ENCODE measurements at regions not wholly inside any gene's neighbourhood (a gene's known extent, or its start where the extent isn't known, plus 50 kb on each side); places are given as distances from the start of the nearest gene placed in this dataset.

- POLR2A ChIA-PET: no interaction called here
- no peak for TF ChIP-seq TARDBP (IDR thresholded peaks at IDR 0.05)
- peak; percentile 92 for TF ChIP-seq ZNF384 (IDR thresholded peaks at IDR 0.05)
- TF ChIP-seq SUZ12 (IDR thresholded peaks at IDR 0.05): no peak
- TF ChIP-seq SP1 (IDR thresholded peaks at IDR 0.05): no peak
- no peak for TF ChIP-seq BHLHE40 (IDR thresholded peaks at IDR 0.05; ENCODE audit: borderline replicate concordance)
- TF ChIP-seq L3MBTL2 (conservative IDR thresholded peaks at IDR 0.05): no peak
- CTCF ChIA-PET: no interaction called here
- no peak for DNase-seq (ENCODE audit: extremely low spot score)
These were observed 192.8 kb upstream of the GAS1 start for GRCh38 chr9:87140142-87140541.

- CTCF ChIA-PET: no interaction called here
- POLR2A ChIA-PET: no interaction called here
- TF ChIP-seq ARNT (IDR thresholded peaks at IDR 0.05): peak; percentile 65
- peak; percentile 96 for TF ChIP-seq PKNOX1 (IDR thresholded peaks at IDR 0.05)
- peak; percentile 11; the same call in 1 of the 2 replicates for TF ChIP-seq LEF1 (IDR thresholded peaks at IDR 0.05; ENCODE audit: borderline replicate concordance)
- peak; percentile 94 for TF ChIP-seq CTBP1 (IDR thresholded peaks at IDR 0.05; ENCODE audit: borderline replicate concordance)
- TF ChIP-seq FOXK2 (IDR thresholded peaks at IDR 0.05): no peak
- TF ChIP-seq SP1 (IDR thresholded peaks at IDR 0.05): no peak
- TF ChIP-seq FOXA1 (IDR thresholded peaks at IDR 0.05): no peak
- TF ChIP-seq BHLHE40 (IDR thresholded peaks at IDR 0.05; ENCODE audit: borderline replicate concordance): no peak
- TF ChIP-seq ZNF384 (IDR thresholded peaks at IDR 0.05): peak; percentile 96
- no peak for TF ChIP-seq TARDBP (IDR thresholded peaks at IDR 0.05)
- peak; percentile 87 for DNase-seq (ENCODE audit: extremely low spot score)
These were observed 193.4 kb upstream of the GAS1 start for GRCh38 chr9:87140605-87141109.

GRCh38 chr9:87141124-87141523 lies 193.8 kb upstream of the GAS1 start:
- CTCF ChIA-PET: no interaction called here
- POLR2A ChIA-PET: no interaction called here
- TF ChIP-seq L3MBTL2 (conservative IDR thresholded peaks at IDR 0.05): no peak
- no peak for TF ChIP-seq TARDBP (IDR thresholded peaks at IDR 0.05)
- TF ChIP-seq ARNT (IDR thresholded peaks at IDR 0.05): no peak
- no peak for TF ChIP-seq CTBP1 (IDR thresholded peaks at IDR 0.05; ENCODE audit: borderline replicate concordance)
- TF ChIP-seq SP1 (IDR thresholded peaks at IDR 0.05): no peak
- no peak for TF ChIP-seq BHLHE40 (IDR thresholded peaks at IDR 0.05; ENCODE audit: borderline replicate concordance)

GRCh38 chr9:87146933-87147332 lies 199.6 kb upstream of the GAS1 start:
- TF ChIP-seq NFRKB (IDR thresholded peaks at IDR 0.05) (no peak), TARDBP (IDR thresholded peaks at IDR 0.05) (no peak), PKNOX1 (IDR thresholded peaks at IDR 0.05) (no peak), LEF1 (IDR thresholded peaks at IDR 0.05; ENCODE audit: borderline replicate concordance) (no peak), FOXA1 (IDR thresholded peaks at IDR 0.05) (no peak), ELF4 (IDR thresholded peaks at IDR 0.05) (no peak), ZNF384 (IDR thresholded peaks at IDR 0.05) (no peak), SUZ12 (IDR thresholded peaks at IDR 0.05) (no peak), CTBP1 (IDR thresholded peaks at IDR 0.05; ENCODE audit: borderline replicate concordance) (no peak), SP1 (IDR thresholded peaks at IDR 0.05) (no peak), L3MBTL2 (conservative IDR thresholded peaks at IDR 0.05) (no peak), HDGF (IDR thresholded peaks at IDR 0.05; ENCODE audit: borderline replicate concordance) (no peak), FOXM1 (IDR thresholded peaks at IDR 0.05; ENCODE audit: borderline replicate concordance) (no peak), FOXK2 (IDR thresholded peaks at IDR 0.05) (no peak), BHLHE40 (IDR thresholded peaks at IDR 0.05; ENCODE audit: borderline replicate concordance) (no peak), ARNT (IDR thresholded peaks at IDR 0.05) (no peak)
- no peak for DNase-seq (ENCODE audit: extremely low spot score)
- CTCF ChIA-PET: no interaction called here
- POLR2A ChIA-PET: no interaction called here

More at GRCh38 chr9:87141124-87141523, 193.8 kb upstream of the GAS1 start:
- DNase-seq (ENCODE audit: extremely low spot score): peak; percentile 15

- POLR2A ChIA-PET: no interaction called here
- no peak for DNase-seq (ENCODE audit: extremely low spot score)
- TF ChIP-seq CTBP1 (IDR thresholded peaks at IDR 0.05; ENCODE audit: borderline replicate concordance) (no peak), ELF4 (IDR thresholded peaks at IDR 0.05) (no peak), HDGF (IDR thresholded peaks at IDR 0.05; ENCODE audit: borderline replicate concordance) (no peak), FOXA1 (IDR thresholded peaks at IDR 0.05) (no peak), BHLHE40 (IDR thresholded peaks at IDR 0.05; ENCODE audit: borderline replicate concordance) (no peak), L3MBTL2 (conservative IDR thresholded peaks at IDR 0.05) (no peak), FOXM1 (IDR thresholded peaks at IDR 0.05; ENCODE audit: borderline replicate concordance) (no peak), PKNOX1 (IDR thresholded peaks at IDR 0.05) (no peak), ZNF384 (IDR thresholded peaks at IDR 0.05) (no peak)
- CTCF ChIA-PET: no interaction called here
These were observed 200.5 kb upstream of the GAS1 start for GRCh38 chr9:87147839-87148238.

GRCh38 chr9:87148331-87149104 lies 201.2 kb upstream of the GAS1 start:
- DNase-seq (ENCODE audit: extremely low spot score): no peak
- TF ChIP-seq HDGF (IDR thresholded peaks at IDR 0.05; ENCODE audit: borderline replicate concordance) (no peak), FOXA1 (IDR thresholded peaks at IDR 0.05) (no peak), SUZ12 (IDR thresholded peaks at IDR 0.05) (no peak), ELF4 (IDR thresholded peaks at IDR 0.05) (no peak), ZNF384 (IDR thresholded peaks at IDR 0.05) (no peak), LEF1 (IDR thresholded peaks at IDR 0.05; ENCODE audit: borderline replicate concordance) (no peak), ARNT (IDR thresholded peaks at IDR 0.05) (no peak), FOXM1 (IDR thresholded peaks at IDR 0.05; ENCODE audit: borderline replicate concordance) (no peak), SP1 (IDR thresholded peaks at IDR 0.05) (no peak), TARDBP (IDR thresholded peaks at IDR 0.05) (no peak), CTBP1 (IDR thresholded peaks at IDR 0.05; ENCODE audit: borderline replicate concordance) (no peak), BHLHE40 (IDR thresholded peaks at IDR 0.05; ENCODE audit: borderline replicate concordance) (no peak), NFRKB (IDR thresholded peaks at IDR 0.05) (no peak), FOXK2 (IDR thresholded peaks at IDR 0.05) (no peak), L3MBTL2 (conservative IDR thresholded peaks at IDR 0.05) (no peak), PKNOX1 (IDR thresholded peaks at IDR 0.05) (no peak)
- POLR2A ChIA-PET: no interaction called here
- CTCF ChIA-PET: no interaction called here
